Stimulated activated CD4-positive, alpha-beta T cell treated with anti-CD3 and anti-CD28 coated beads, Interleukin-15, amount 100 ng/mL, for 1 hour (primary cell): ENCODE measurements at regions not wholly inside any gene's neighbourhood (a gene's known extent, or its start where the extent isn't known, plus 50 kb on each side); places are given as distances from the start of the nearest gene placed in this dataset.

Experiments
- DNase-seq, 2 donors: peaks; one replicate each; pipeline ENCODE4 v3.0.0-alpha.2; 2020; ENCODE audit warnings: low read depth in 1 of 2, low spot score in 1 of 2

GRCh38 chr15:85306946-85307686 lies 73.3 kb upstream of the AKAP13 start:
- DNase-seq = no peak

GRCh38 chr15:85307687-85308045 lies 72.7 kb upstream of the AKAP13 start:
- no peak for DNase-seq

GRCh38 chr15:85311647-85312046 lies 68.8 kb upstream of the AKAP13 start:
- no peak for DNase-seq

- DNase-seq = no peak
These were observed 67.9 kb upstream of the AKAP13 start for GRCh38 chr15:85312486-85312885.

- DNase-seq = no peak
These were observed 67.5 kb upstream of the AKAP13 start for GRCh38 chr15:85312929-85313331.

GRCh38 chr15:85313339-85313738 lies 67.1 kb upstream of the AKAP13 start:
- no peak for DNase-seq

- no peak for DNase-seq
These were observed 66.3 kb upstream of the AKAP13 start for GRCh38 chr15:85314146-85314545.

- DNase-seq = no peak
These were observed 65.8 kb upstream of the AKAP13 start for GRCh38 chr15:85314633-85315032.

GRCh38 chr15:85316244-85316934 lies 64.0 kb upstream of the AKAP13 start:
- peak in 1 of 2 donors; percentile 16 for DNase-seq

GRCh38 chr15:85318048-85318731 lies 62.2 kb upstream of the AKAP13 start:
- no peak for DNase-seq

- no peak for DNase-seq
These were observed 61.7 kb upstream of the AKAP13 start for GRCh38 chr15:85318732-85319076.

- no peak for DNase-seq
These were observed 56.2 kb upstream of the AKAP13 start for GRCh38 chr15:85324202-85324601.

- no peak for DNase-seq
These were observed 54.6 kb upstream of the AKAP13 start for GRCh38 chr15:85325834-85326233.

GRCh38 chr15:85326291-85326690 lies 54.1 kb upstream of the AKAP13 start:
- DNase-seq = no peak

GRCh38 chr15:85327820-85328219 lies 52.6 kb upstream of the AKAP13 start:
- no peak for DNase-seq

- no peak for DNase-seq
These were observed 50.6 kb upstream of the AKAP13 start for GRCh38 chr15:85329561-85330422.
